Gastrocnemius medialis (tissue), 4 donors: ENCODE measurements at regions not wholly inside any gene's neighbourhood (a gene's known extent, or its start where the extent isn't known, plus 50 kb on each side); places are given as distances from the start of the nearest gene placed in this dataset.

ENCODE experiments used
- ATAC-seq, 2 donors: fragments of 150-250 bp; one replicate each; pipeline ENCODE4 v1.9.1; 2016
- DNase-seq, 2 donors: peaks; one replicate each; pipeline ENCODE4 v3.0.0-alpha.2; 2019
- H3K27ac ChIP-seq, 4 donors: fragments of 200-600 bp; sonication (generic); 1 replicate in 1 of 4; 2 replicates in 3 of 4; pipeline ENCODE4 v1.5.1; 2016 to 2018; ENCODE audit warnings: mild to moderate bottlenecking in 2 of 4, moderate library complexity in 1 of 4
- H3K27me3 ChIP-seq, 3 donors: fragments of 200-600 bp; sonication (generic) in 2 of 3; 1 replicate in 1 of 3; 2 replicates in 2 of 3; pipeline versions ENCODE4 v1.5.1 to v1.6.0; 2016 to 2019; ENCODE audit warnings: mild to moderate bottlenecking in 1 of 3, moderate library complexity in 1 of 3
- H3K36me3 ChIP-seq, 2 donors: fragments of 200-600 bp; sonication (generic) in 1 of 2; one replicate each; pipeline ENCODE4 v1.5.1; 2017 to 2018
- H3K4me1 ChIP-seq, 2 donors: fragments of 200-600 bp; sonication (generic) in 1 of 2; one replicate each; pipeline ENCODE4 v1.5.1; 2016 to 2017; ENCODE audit warnings: mild to moderate bottlenecking in 2 of 2
- H3K4me3 ChIP-seq, 4 donors: fragments of 200-600 bp; sonication (generic) in 3 of 4; 1 replicate in 1 of 4; 2 replicates in 3 of 4; pipeline ENCODE4 v1.5.1; 2016 to 2019; ENCODE audit warnings: mild to moderate bottlenecking in 2 of 4
- H3K9me3 ChIP-seq, 3 donors: fragments of 200-600 bp; sonication (generic) in 2 of 3; 1 replicate in 1 of 3; 2 replicates in 2 of 3; pipeline ENCODE4 v1.5.1; 2016 to 2019
- CTCF ChIP-seq, 5 experiments: fragments of 450-650 bp in 3 of 5; fragments of 200-600 bp in 2 of 5; sonication (generic) in 2 of 5; IDR thresholded peaks in 4 of 5; conservative IDR thresholded peaks in 1 of 5; 1 replicate in 4 of 5; 2 replicates in 1 of 5; pipeline ENCODE4 v1.5.1; 2016 to 2019; ENCODE audit warnings: antibody characterized with exemption in 5 of 5, mild to moderate bottlenecking in 3 of 5, moderate library complexity in 3 of 5
- POLR2A ChIP-seq, 2 donors: fragments of 450-650 bp; IDR thresholded peaks; one replicate each; pipeline ENCODE4 v1.6.1; 2017; ENCODE audit warnings: antibody characterized with exemption in 2 of 2, mild to moderate bottlenecking in 2 of 2, moderate library complexity in 2 of 2
- in situ Hi-C, 4 donors: fragments of 200-750 bp; cut with MboI; loops; one replicate each; pipeline versions ENCODE4 v1.15.0 to v1.8.0; 2017; ENCODE audit warnings: low sequenced_read_pairs in 4 of 4
- intact Hi-C: fragments of 100-400 bp; cut with DNase I; formaldehyde crosslinking; loops from one replicate; pipeline ENCODE4 v1.15.1; 2023; ENCODE audit warnings: low total_unique reads

DNA sequence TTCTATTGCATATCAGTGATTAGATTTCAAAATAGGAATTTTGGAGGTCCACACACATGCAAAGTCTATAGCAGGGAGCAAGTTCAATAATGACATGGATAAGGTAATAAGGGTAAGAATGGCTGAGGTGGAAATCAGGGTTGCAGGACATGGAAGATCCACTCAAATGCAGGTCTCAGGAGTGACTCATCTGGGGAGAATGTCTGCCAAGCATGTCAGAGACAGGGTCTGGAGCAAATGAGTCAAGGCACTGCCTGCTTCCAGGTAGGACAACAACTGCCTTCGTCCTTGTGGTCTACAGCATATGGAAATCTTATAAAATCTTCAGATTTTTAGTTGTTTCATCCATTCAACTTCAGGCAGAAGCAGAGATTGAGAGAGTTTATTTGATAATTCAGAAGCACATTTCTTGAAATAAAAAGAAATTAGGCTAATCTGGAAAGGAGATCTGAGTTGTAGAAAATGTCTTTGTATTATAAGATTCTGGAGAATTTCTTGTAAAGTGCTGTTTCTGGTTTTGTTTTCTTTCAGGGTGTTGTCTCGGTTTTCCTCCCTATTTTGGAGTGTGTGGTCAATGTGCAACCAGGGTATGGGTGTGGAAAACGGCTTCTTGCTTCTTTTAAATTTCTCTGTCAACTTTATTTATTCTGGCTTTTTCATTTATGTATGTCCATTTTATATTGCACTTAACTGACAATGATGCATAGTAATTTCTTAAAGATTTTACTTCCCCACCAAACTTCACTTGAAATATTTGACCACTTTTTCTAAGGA, 748.8 kb downstream of the LIG4 start:
- Histone ChIP-seq H3K27ac (no peak overlapping the region), H3K4me1 (no peaks in the 10 kb centered on the region), H3K9me3 (no peaks in the 10 kb centered on the region), H3K4me3 (no peak overlapping the region), H3K36me3 (no peaks in the 10 kb centered on the region), H3K27me3 (no peaks in the 10 kb centered on the region)
- in situ Hi-C loops (no loop called here), intact Hi-C loops (no loop called here)
- ATAC-seq = no peak
- DNase-seq = no peak
- no peak for TF ChIP-seq POLR2A (IDR thresholded peaks at IDR 0.05)
- no peak for TF ChIP-seq CTCF (IDR thresholded peaks at IDR 0.05 in 4 of 5, conservative IDR thresholded peaks at IDR 0.05 in 1 of 5)

DNA sequence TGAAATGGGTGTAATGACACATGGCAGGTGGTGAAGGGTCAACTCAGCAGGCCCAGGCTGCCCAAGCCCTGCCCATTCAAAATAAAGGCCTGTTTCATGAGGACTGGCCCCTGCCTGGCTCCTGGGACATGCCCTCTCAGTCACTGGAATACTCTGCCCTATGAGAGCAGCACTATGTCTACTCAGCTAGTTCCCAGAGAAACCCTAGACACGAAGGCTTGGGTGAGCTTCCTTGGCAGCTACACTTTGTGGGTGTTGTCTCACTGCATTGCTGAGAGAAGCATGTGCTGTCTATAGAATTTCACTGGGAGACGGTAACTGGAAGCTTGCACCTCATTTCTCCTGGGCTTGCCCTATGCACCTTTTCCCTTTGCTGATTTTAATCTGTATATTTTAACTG, 752.8 kb downstream of the LIG4 start:
- TF ChIP-seq POLR2A (IDR thresholded peaks at IDR 0.05) (no peak), CTCF (IDR thresholded peaks at IDR 0.05 in 4 of 5, conservative IDR thresholded peaks at IDR 0.05 in 1 of 5) (no peak)
- Histone ChIP-seq H3K4me1 (no peaks in the 10 kb centered on the region), H3K27ac (no peak overlapping the region), H3K9me3 (no peaks in the 10 kb centered on the region), H3K4me3 (no peak overlapping the region), H3K27me3 (no peaks in the 10 kb centered on the region), H3K36me3 (no peaks in the 10 kb centered on the region)
- in situ Hi-C loops = no loop called here
- ATAC-seq (no peak), DNase-seq (no peak)
- intact Hi-C loops = no loop called here

- no peak overlapping the region for H3K4me3 ChIP-seq
- DNase-seq (no peak), ATAC-seq (no peak)
- H3K36me3 ChIP-seq = no peaks in the 10 kb centered on the region
- H3K27me3 ChIP-seq = no peaks in the 10 kb centered on the region
- no peaks in the 10 kb centered on the region for H3K9me3 ChIP-seq
- intact Hi-C loops (no loop called here), in situ Hi-C loops (no loop called here)
- TF ChIP-seq CTCF (IDR thresholded peaks at IDR 0.05 in 4 of 5, conservative IDR thresholded peaks at IDR 0.05 in 1 of 5) (no peak), POLR2A (IDR thresholded peaks at IDR 0.05) (no peak)
- no peak overlapping the region for H3K27ac ChIP-seq
- H3K4me1 ChIP-seq = no peaks in the 10 kb centered on the region
These were observed 753.6 kb downstream of the LIG4 start for GRCh38 chr13:107461751-107462150.

- ATAC-seq (no peak), DNase-seq (no peak)
- in situ Hi-C loops (no loop called here), intact Hi-C loops (no loop called here)
- H3K36me3 ChIP-seq = no peaks in the 10 kb centered on the region
- H3K27me3 ChIP-seq = no peaks in the 10 kb centered on the region
- H3K27ac ChIP-seq = no peak overlapping the region
- TF ChIP-seq POLR2A (IDR thresholded peaks at IDR 0.05) = no peak
- TF ChIP-seq CTCF (IDR thresholded peaks at IDR 0.05 in 4 of 5, conservative IDR thresholded peaks at IDR 0.05 in 1 of 5) = no peak
- no peak overlapping the region for H3K4me3 ChIP-seq
- H3K4me1 ChIP-seq = no peaks in the 10 kb centered on the region
- no peaks in the 10 kb centered on the region for H3K9me3 ChIP-seq
These were observed 755.9 kb downstream of the LIG4 start for GRCh38 chr13:107459430-107459829.

DNA sequence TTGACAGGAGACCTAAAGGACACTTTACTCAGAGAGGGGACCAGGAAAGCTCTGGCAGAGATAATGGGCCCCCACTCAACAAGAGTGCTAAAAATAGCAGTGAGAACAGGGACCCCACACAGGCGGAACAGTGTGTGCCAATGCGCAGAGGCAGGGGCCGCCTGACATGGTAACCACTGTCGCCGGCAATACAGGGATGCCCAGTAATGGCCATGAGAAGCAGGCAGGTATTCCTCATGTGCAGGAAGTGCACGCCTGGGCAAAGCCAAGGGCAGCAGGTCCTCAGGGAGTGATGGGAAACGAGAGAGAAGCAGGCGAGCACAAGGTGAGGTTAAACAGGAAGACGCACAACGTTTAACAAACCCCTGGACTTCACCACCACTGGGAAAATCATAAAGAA, 757.1 kb downstream of the LIG4 start:
- H3K4me1 ChIP-seq = no peaks in the 10 kb centered on the region
- TF ChIP-seq CTCF (IDR thresholded peaks at IDR 0.05 in 4 of 5, conservative IDR thresholded peaks at IDR 0.05 in 1 of 5) = no peak
- TF ChIP-seq POLR2A (IDR thresholded peaks at IDR 0.05) = no peak
- intact Hi-C loops (no loop called here), in situ Hi-C loops (no loop called here)
- DNase-seq = no peak
- no peak overlapping the region for H3K4me3 ChIP-seq
- H3K27ac ChIP-seq = no peak overlapping the region
- H3K9me3 ChIP-seq = no peaks in the 10 kb centered on the region
- no peaks in the 10 kb centered on the region for H3K36me3 ChIP-seq
- no peak for ATAC-seq
- H3K27me3 ChIP-seq = no peaks in the 10 kb centered on the region
